ENCODE measurements at regions not wholly inside any gene's neighbourhood (a gene's known extent, or its start where the extent isn't known, plus 50 kb on each side); places are given as distances from the start of the nearest gene placed in this dataset.

GRCh38 chr6:6712449-6713403 is 124.2 kb downstream of the LY86 start:
- TF ChIP-seq SIN3A (IDR thresholded peaks at IDR 0.05; ENCODE audit: borderline replicate concordance, insufficient read depth, low read length): no peak
- no peak for TF ChIP-seq TAF1 (IDR thresholded peaks at IDR 0.05; ENCODE audit: borderline replicate concordance, insufficient read depth, low read length)
